SKM-1 (cell line): ENCODE measurements at regions not wholly inside any gene's neighbourhood (a gene's known extent, or its start where the extent isn't known, plus 50 kb on each side); places are given as distances from the start of the nearest gene placed in this dataset.
"Not testable (repeated sequence)": the region's sequence is repeated elsewhere in the genome, so short reads cannot be mapped to it uniquely, and the experiment has no call there.

Source experiments
- DNase-seq: peaks from one replicate; lab custom pipeline; 2025; ENCODE audit not compliant: unreplicated experiment; lab: John Stamatoyannopoulos, UW

DNA sequence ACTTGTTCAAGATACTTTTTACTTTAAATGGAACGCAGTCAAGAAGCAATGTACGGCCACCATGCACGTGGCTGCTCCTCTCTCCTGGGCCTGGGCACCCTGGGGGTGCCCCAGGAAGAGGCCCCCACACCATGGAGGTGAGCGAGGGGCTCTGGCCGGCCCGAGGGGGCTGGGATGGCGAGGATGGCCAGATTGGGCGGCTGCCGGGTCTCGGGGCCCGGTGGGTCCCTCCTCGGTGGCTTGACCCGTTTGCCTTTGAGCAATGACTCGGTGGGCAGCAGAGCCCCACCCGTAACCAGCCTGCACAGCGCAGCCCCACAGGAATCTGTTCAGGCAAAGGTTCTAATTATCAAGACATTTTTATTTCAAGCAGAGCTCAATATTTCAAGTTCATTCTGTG lies 167.4 kb downstream of the BRD1 start:
- no peak for DNase-seq

GRCh38 chr22:49659924-49660315 lies 167.8 kb downstream of the BRD1 start:
- no peak for DNase-seq

DNA sequence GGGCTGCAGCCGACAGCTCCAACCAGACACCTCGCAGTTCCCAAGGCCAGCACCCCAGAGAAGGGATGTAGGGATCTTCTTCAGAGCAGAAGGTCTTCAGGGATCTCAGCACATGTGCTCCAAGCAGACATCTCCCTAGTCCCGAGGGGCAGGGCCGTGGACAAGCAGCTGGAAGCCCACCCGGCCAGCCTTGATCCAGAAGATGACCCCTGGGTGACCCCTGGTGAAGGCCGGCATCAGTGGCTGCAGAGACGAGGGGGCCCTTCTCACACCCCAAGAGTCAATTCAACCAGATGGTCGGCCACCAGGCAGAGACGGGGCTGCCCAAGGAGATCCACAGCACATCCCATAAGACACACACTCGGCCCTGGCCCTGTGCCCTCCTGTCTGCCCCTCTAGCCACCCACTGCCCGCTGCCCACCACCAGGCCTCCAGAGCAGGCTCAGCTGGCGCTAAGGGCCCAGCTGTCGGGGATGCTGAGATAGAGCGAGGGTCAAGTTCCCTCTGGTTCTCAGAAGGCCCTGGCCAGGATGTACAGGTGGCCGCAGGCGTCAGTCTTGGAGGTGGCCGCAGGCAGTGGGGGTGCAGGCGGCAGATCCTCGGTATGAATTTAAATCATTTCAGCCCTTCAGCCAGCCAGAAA lies 168.3 kb downstream of the BRD1 start:
- no peak for DNase-seq

GRCh38 chr22:49658902-49659280 lies 168.8 kb downstream of the BRD1 start:
- no peak for DNase-seq

DNA sequence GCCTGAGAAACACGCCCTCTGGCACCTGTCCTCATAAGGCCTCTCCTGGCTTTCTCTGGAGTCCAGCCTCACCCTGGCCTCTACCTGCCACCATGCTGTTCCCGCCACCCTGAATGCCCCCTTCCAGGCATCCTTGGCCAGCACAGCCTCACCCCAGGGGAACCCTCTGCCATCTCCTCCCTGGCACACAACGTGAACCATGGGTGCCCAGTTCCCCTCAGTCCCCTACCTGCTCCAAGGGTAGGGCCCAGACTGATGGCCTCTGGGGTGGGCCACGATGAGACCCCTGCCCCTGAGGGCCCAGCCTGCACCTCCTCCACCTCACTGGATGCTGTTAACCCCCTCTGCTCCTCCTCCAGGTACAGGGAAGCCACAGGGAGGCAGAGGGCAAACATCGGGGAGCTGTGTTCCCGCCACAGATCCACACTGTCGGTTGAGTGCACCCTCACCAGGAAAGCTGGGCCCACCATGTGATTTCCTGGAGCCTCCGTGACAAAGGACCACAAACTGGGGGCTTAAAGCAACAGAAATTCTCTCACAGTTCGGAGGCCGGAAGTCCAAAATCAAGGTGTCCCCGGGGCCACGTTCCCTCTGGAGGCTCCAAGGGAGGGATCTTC lies 169.6 kb downstream of the BRD1 start:
- no peak for DNase-seq

- DNase-seq = peak; percentile 19
These were observed 170.2 kb downstream of the BRD1 start for GRCh38 chr22:49657275-49657973.

DNA sequence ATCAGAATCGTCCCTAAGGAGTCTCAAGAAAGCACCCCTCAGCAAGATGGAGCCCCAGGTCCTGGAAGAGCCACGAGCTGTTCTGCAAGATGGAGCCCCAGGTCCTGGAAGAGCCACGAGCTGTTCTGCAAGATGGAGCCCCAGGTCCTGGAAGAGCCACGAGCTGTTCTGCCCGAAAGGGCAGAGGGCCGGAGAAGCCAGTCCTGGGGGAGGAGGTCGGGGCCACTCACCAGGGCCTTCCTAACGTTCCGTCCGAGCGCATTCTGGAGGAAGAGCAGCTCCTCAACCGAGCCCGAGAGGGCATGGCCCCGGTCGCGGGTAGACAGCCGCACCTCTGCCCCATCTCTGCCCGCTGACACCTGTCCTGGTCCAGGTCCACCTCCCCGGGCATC lies 170.8 kb downstream of the BRD1 start:
- DNase-seq = not testable (repeated sequence)

GRCh38 chr22:49656291-49656851 lies 171.3 kb downstream of the BRD1 start:
- no peak for DNase-seq

DNA sequence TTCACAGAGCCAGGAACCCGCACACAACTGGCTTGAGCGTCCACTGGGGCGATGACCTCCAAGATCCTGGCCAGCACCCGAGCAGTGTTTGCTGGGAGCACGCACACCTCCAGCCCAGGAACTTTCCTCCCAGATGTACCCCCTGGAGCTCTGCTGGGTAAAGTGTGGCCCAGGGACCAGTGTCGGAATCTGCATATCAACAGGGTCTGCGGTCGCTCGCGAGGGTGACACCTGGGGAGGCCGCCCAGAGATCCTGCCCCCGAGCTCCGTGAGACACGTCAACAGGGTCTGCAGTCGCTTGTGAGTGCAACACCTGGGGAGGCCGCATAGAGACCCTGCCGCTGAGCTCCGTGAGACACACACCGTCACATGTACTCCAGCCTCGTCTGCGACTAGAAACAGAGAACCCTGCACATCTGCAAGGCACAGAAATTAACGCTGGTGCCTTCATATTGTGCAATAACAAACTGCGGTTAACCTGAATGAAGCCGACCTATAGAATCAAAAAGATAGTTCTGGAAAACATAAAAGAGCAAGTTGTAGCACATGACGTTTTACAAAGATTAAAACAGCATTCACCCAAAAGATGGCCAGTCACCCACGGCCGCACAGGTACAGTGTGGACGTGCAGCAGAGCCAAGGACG lies 172.4 kb downstream of the BRD1 start:
- no peak for DNase-seq

- no peak for DNase-seq
These were observed 177.1 kb downstream of the BRD1 start for GRCh38 chr22:49650336-49651241.

DNA sequence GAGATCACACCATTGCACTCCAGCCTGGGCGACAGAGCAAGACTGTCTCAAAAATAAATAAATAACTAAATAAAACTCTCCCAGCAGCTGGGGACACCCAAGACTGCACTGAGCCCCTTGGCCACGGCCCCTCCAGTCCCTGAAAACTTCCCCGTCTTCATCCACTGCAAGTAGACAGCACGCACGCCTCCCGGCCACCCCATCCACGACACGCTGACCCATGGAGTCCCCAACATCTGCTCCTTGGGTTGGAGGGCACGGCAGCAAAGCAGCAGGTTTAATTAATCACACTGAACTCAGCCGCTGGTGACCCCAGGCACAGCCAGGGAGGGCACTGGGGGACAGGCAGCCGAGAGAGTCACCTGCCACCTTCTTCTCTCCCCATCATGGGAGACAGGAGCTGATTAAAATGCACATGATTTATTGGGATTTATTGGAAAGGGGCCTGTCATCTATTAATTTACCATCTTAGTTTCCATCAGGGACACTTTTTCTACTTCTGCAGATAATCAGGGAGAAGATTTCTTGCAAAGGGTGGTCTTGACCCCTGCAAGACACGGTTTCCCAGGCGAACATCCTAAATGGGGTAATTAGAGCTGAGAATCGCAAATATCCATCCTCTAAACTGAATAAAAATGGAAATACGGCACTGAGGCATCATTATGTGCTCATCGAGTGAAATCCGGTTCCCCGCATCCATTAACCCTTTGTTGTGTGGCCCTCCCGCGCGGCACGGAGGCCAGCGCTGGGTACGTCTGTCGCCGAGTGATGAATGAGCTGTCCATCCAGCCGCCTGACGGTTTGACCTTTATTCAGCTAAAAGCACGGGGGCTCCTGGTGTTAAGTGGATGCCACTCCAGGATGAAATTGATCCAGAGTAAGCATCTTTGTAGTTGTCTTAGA lies 178.3 kb downstream of the BRD1 start:
- DNase-seq = no peak

DNA sequence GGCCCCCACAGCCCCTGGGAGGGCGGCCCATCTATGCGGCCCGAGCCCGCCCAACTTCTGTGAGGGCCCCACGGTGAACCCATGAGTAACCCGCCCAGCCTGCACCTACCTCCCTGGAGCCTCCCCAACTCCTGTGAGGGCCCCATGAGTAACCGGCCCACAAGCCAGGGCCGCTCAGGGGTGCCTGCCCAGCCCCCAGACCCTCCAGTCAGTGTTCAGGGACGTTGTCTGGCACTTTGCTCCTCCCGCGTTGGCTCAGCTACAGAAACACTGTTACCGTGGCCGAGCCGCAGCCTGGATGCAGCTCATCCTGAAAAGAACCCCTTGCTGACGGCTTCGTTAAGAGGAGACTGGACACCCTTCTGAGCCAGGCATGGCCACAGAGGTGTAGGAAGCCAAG lies 179.6 kb downstream of the BRD1 start:
- no peak for DNase-seq

DNA sequence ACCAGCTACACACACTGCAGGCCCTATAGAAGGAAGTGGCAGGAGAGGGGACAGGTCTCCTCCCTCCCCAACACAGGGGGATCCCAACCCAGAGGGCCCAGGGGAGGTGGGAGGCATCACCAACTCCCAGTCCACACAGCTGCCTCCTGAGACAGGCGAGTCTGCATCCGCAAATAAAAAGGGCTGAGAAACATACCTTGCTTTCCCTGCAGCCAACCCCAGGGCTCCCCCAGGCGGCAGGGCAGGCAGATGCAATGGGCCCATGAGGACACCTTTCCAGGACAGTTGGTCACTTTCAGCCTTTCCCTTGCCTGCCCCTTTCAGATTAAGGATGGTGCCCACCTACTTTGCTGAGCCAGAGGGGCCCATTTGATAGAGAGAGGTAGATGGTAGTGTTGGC lies 180.0 kb downstream of the BRD1 start:
- DNase-seq = no peak

DNA sequence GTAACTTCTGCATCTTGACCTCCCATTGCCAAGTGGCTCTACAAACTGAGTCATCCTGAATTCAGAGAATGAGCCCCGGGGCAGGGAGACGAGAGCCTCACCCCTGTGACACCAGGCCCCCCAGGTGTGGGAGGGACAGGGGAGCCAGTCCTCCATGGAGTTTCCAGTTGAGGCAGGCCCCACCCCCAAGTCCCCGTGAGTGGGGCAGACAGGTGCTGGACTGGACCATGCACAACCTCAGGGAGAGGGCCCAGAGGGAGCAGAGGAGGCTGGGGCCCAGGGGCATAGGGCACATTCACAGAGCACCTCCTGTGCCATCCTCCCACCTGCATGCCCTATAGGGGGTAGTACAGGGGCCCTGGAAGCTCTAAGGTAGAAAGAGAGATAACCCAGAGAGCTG lies 180.8 kb downstream of the BRD1 start:
- no peak for DNase-seq

- no peak for DNase-seq
These were observed 181.7 kb downstream of the BRD1 start for GRCh38 chr22:49645791-49646550.

DNA sequence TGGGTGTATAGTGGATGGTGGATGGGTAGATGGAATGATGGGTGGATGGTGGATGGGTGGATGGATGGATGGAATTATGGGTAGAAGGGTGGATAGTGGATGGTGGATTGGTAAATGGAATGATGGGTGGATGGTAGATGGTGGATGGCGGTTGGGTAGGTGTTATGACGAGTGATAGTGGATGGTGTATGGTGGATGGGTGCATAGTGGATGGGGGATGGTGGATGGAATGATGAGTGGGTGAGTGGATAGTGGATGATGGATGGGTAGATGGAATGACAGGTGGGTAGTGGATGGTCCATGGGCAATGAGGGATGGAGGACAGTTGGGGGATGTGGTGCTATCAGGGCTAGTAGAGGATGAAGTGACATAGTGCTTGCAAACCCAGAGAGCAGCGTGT lies 182.4 kb downstream of the BRD1 start:
- no peak for DNase-seq

DNA sequence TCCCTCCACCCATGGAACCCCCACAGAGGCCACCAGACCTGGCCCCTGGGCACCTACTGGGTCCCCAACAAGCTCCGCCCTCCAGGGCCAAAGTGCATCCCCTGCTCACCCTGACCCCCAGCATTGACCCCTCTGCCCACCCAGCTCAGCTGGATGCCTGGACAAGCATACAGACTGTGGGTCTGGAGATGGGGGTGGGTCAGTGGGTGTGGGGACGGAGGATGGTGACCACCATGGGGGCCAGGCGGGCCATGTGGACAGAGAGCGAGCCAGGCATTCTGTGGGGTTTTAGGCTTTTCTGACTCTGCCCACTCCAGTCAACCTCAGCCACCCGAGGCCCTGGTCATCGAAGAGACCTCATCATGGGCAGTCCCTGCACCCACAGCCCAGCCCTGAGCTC lies 183.7 kb downstream of the BRD1 start:
- no peak for DNase-seq

- DNase-seq = no peak
These were observed 184.2 kb downstream of the BRD1 start for GRCh38 chr22:49643466-49643865.

GRCh38 chr22:49642741-49643140 lies 184.9 kb downstream of the BRD1 start:
- DNase-seq = no peak
